ENCODE measurements at regions not wholly inside any gene's neighbourhood (a gene's known extent, or its start where the extent isn't known, plus 50 kb on each side); places are given as distances from the start of the nearest gene placed in this dataset.

- 15% methylated on average over 1 of the region's 1 CpG for WGBS (ENCODE audit: insufficient coverage, insufficient replicate concordance, low lambda C conversion rate, missing lambda C conversion rate)
- ChIA-PET POLR2A (no interaction called here), SMC1A (ENCODE audit: uncharacterized antibody, unreplicated experiment) (no interaction called here), RAD21 (ENCODE audit: unreplicated experiment) (no interaction called here), CTCF (no interaction called here)
- no peak overlapping the region for H3K27ac ChIP-seq (ENCODE audit: control insufficient read depth, insufficient read depth)
- ATAC-seq (no peak), FAIRE-seq (no peak), DNase-seq (ENCODE audit: low read depth, low spot score) (no peak)
- H3K79me2 ChIP-seq (ENCODE audit: control insufficient read depth, insufficient read depth, low read length) = no peaks in the 10 kb centered on the region
- no peak overlapping the region for H3K9ac ChIP-seq (ENCODE audit: control insufficient read depth, insufficient read depth, low read length)
- H3K4me1 ChIP-seq (ENCODE audit: control insufficient read depth, insufficient read depth, low read length) = peaks cover 6% of the 10 kb centered on the region; the same call in 1 of the 2 replicates
- no peaks in the 10 kb centered on the region for H4K20me1 ChIP-seq (ENCODE audit: control insufficient read depth, insufficient read depth)
- H3K36me3 ChIP-seq (ENCODE audit: control insufficient read depth in 2 of 2, insufficient read depth in 2 of 2, low read length in 1 of 2) = no peaks in the 10 kb centered on the region
- BruUV-seq (replicated peaks) = no TSS peak
- no peaks in the 10 kb centered on the region; a peak in 1 of 4 replicates for H3K27me3 ChIP-seq (replicated peaks in 1 of 2; ENCODE audit: control insufficient read depth in 2 of 2, insufficient read depth in 2 of 2, low read length in 1 of 2)
- intact Hi-C loops (cut with micrococcal nuclease; ENCODE audit: unreplicated experiment) (no loop called here), in situ Hi-C loops (cut with MboI) (no loop called here)
- no peak overlapping the region for H2AFZ ChIP-seq (ENCODE audit: control insufficient read depth, low read depth, low read length)
- no peak overlapping the region for H3K4me2 ChIP-seq (ENCODE audit: control insufficient read depth, insufficient read depth)
- no peak overlapping the region for H3K4me3 ChIP-seq
- TF ChIP-seq STAT1 (conservative IDR thresholded peaks at IDR 0.05) (no peak), ZZZ3 (IDR thresholded peaks at IDR 0.05; ENCODE audit: control insufficient read depth, insufficient read length, low read depth) (no peak), EED (IDR thresholded peaks at IDR 0.05; ENCODE audit: low read depth) (no peak), ESRRA (IDR thresholded peaks at IDR 0.05; ENCODE audit: low read length) (no peak), ZNF687 (IDR thresholded peaks at IDR 0.05) (no peak), RB1 (IDR thresholded peaks at IDR 0.05; ENCODE audit: borderline replicate concordance) (no peak), TCF7 (IDR thresholded peaks at IDR 0.05; ENCODE audit: borderline replicate concordance) (no peak), SMAD5 (IDR thresholded peaks at IDR 0.05; ENCODE audit: low read depth) (no peak), POU2F2 (IDR thresholded peaks at IDR 0.05; ENCODE audit: borderline replicate concordance, low read depth, low read length) (no peak), RAD21 (IDR thresholded peaks at IDR 0.05; ENCODE audit: insufficient read depth, low read depth, low read length) (no peak)
- no peaks in the 10 kb centered on the region; the same call in 2 of the 3 replicates for H3K9me3 ChIP-seq (replicated peaks; ENCODE audit: control insufficient read depth, insufficient read depth, low read length)
Observed at GRCh38 chr1:55641947-55642346, 426.8 kb upstream of the USP24 start.
